NCI-H345 treated with DMSO at 0.1 percent for 48 hours (cell line): ENCODE measurements at regions not wholly inside any gene's neighbourhood (a gene's known extent, or its start where the extent isn't known, plus 50 kb on each side); places are given as distances from the start of the nearest gene placed in this dataset.
"Not testable (repeated sequence)": the region's sequence is repeated elsewhere in the genome, so short reads cannot be mapped to it uniquely, and the experiment has no call there.

Experiments
- DNase-seq: peaks from one replicate; lab custom pipeline; 2025; ENCODE audit not compliant: unreplicated experiment; lab: John Stamatoyannopoulos, UW

GRCh38 chr21:34271189-34271851, 92.5 kb upstream of the KCNE2 start:
- DNase-seq: no peak

- no peak for DNase-seq
Measured at GRCh38 chr21:34272321-34272720, 91.5 kb upstream of the KCNE2 start.

- no peak for DNase-seq
Measured at GRCh38 chr21:34274001-34274400, 89.8 kb upstream of the KCNE2 start.

GRCh38 chr21:34276711-34277425, 86.9 kb upstream of the KCNE2 start:
- DNase-seq: no peak

- DNase-seq: no peak
Measured at GRCh38 chr21:34278451-34278850, 85.4 kb upstream of the KCNE2 start.

- no peak for DNase-seq
Measured at GRCh38 chr21:34279285-34279684, 84.5 kb upstream of the KCNE2 start.

GRCh38 chr21:34279883-34280282, 83.9 kb upstream of the KCNE2 start:
- no peak for DNase-seq

GRCh38 chr21:34280389-34280795, 83.4 kb upstream of the KCNE2 start:
- DNase-seq: no peak

- DNase-seq: no peak
Measured at GRCh38 chr21:34280959-34281358, 82.8 kb upstream of the KCNE2 start.

GRCh38 chr21:34282223-34282622, 81.6 kb upstream of the KCNE2 start:
- no peak for DNase-seq

- DNase-seq: no peak
Measured at GRCh38 chr21:34284666-34285065, 79.1 kb upstream of the KCNE2 start.

GRCh38 chr21:34288042-34288441, 75.8 kb upstream of the KCNE2 start:
- not testable (repeated sequence) for DNase-seq

- DNase-seq: no peak
Measured at GRCh38 chr21:34289856-34290255, 74.0 kb upstream of the KCNE2 start.

GRCh38 chr21:34296878-34297277, 66.9 kb upstream of the KCNE2 start:
- no peak for DNase-seq

GRCh38 chr21:34298534-34299167, 65.2 kb upstream of the KCNE2 start:
- DNase-seq: no peak

GRCh38 chr21:34299168-34299539, 64.7 kb upstream of the KCNE2 start:
- DNase-seq: no peak

GRCh38 chr21:34302521-34302920, 61.3 kb upstream of the KCNE2 start:
- no peak for DNase-seq

GRCh38 chr21:34305605-34306604, 57.9 kb upstream of the KCNE2 start:
- no peak for DNase-seq

GRCh38 chr21:34307991-34308532, 55.7 kb upstream of the KCNE2 start:
- DNase-seq: no peak

GRCh38 chr21:34311561-34312330, 52.1 kb upstream of the KCNE2 start:
- no peak for DNase-seq
